ENCODE measurements at regions not wholly inside any gene's neighbourhood (a gene's known extent, or its start where the extent isn't known, plus 50 kb on each side); places are given as distances from the start of the nearest gene placed in this dataset.

GRCh38 chr5:2128686-2129355 lies 246.1 kb upstream of the IRX4 start:
- no peak for DNase-seq
- H3K79me2 ChIP-seq (ENCODE audit: low read length): no peaks in the 10 kb centered on the region
- no peaks in the 10 kb centered on the region; the same call in 1 of the 2 replicates for H3K27me3 ChIP-seq (replicated peaks; ENCODE audit: insufficient read depth, low read length)
- H3K9me3 ChIP-seq (replicated peaks; ENCODE audit: insufficient read depth, low read length): no peaks in the 10 kb centered on the region
- H3K4me3 ChIP-seq (ENCODE audit: low read length): no peak overlapping the region
- no peaks in the 10 kb centered on the region for H3K36me3 ChIP-seq (replicated peaks; ENCODE audit: insufficient read depth, low read length)
- H2AFZ ChIP-seq (ENCODE audit: low read length): no peak overlapping the region
- no peaks in the 10 kb centered on the region for H3F3A ChIP-seq (ENCODE audit: insufficient read depth, low read length)
- H3K9me2 ChIP-seq (replicated peaks; ENCODE audit: insufficient read depth, low read length): no peaks in the 10 kb centered on the region
- no peaks in the 10 kb centered on the region for H3K4me1 ChIP-seq (ENCODE audit: low read length)
- H3K9ac ChIP-seq (ENCODE audit: low read length): no peak overlapping the region
- H3K4me2 ChIP-seq (ENCODE audit: low read depth, low read length): no peak overlapping the region
- H3K27ac ChIP-seq (ENCODE audit: low read length): no peak overlapping the region
- TF ChIP-seq EZH2phosphoT487 (IDR thresholded peaks at IDR 0.05; ENCODE audit: low read length): no peak
- TF ChIP-seq EZH2 (optimal IDR thresholded peaks at IDR 0.05; ENCODE audit: low read depth, low read length): no peak
- TF ChIP-seq, protein P1, sequence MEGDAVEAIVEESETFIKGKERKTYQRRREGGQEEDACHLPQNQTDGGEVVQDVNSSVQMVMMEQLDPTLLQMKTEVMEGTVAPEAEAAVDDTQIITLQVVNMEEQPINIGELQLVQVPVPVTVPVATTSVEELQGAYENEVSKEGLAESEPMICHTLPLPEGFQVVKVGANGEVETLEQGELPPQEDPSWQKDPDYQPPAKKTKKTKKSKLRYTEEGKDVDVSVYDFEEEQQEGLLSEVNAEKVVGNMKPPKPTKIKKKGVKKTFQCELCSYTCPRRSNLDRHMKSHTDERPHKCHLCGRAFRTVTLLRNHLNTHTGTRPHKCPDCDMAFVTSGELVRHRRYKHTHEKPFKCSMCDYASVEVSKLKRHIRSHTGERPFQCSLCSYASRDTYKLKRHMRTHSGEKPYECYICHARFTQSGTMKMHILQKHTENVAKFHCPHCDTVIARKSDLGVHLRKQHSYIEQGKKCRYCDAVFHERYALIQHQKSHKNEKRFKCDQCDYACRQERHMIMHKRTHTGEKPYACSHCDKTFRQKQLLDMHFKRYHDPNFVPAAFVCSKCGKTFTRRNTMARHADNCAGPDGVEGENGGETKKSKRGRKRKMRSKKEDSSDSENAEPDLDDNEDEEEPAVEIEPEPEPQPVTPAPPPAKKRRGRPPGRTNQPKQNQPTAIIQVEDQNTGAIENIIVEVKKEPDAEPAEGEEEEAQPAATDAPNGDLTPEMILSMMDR (IDR thresholded peaks at IDR 0.05; ENCODE audit: low read length): no peak
- H4K20me1 ChIP-seq (ENCODE audit: insufficient read depth, low read length): no peaks in the 10 kb centered on the region

DNA sequence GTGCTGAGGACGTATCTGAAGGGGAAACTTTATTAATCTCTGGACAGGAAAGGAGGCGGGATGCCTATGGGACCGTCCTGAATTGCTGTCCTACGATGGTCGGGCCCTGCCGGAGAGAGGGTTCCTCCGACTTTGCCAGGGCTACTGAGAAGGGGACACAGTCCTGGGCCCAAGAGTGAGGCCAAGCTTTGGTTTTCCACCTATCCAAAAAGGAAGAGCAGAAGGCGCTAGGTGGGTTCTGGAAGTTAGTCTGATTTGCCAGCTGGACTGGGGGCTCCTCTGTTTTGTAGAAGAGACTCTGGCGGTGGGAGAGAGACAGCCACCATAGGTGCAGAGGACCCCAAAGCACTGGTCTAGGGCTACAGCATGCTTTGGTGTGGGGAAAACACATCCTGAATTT lies 243.8 kb upstream of the IRX4 start:
- H3K79me2 ChIP-seq (ENCODE audit: low read length): no peaks in the 10 kb centered on the region
- no peaks in the 10 kb centered on the region for H3F3A ChIP-seq (ENCODE audit: insufficient read depth, low read length)
- no peak overlapping the region for H2AFZ ChIP-seq (ENCODE audit: low read length)
- H3K4me1 ChIP-seq (ENCODE audit: low read length): no peaks in the 10 kb centered on the region
- no peaks in the 10 kb centered on the region for H3K36me3 ChIP-seq (replicated peaks; ENCODE audit: insufficient read depth, low read length)
- no peak overlapping the region for H3K27ac ChIP-seq (ENCODE audit: low read length)
- H3K9me3 ChIP-seq (replicated peaks; ENCODE audit: insufficient read depth, low read length): no peaks in the 10 kb centered on the region
- no peak overlapping the region for H3K4me3 ChIP-seq (ENCODE audit: low read length)
- no peak for TF ChIP-seq EZH2 (optimal IDR thresholded peaks at IDR 0.05; ENCODE audit: low read depth, low read length)
- TF ChIP-seq, protein P1 (IDR thresholded peaks at IDR 0.05; ENCODE audit: low read length): no peak
- no peak overlapping the region for H3K9ac ChIP-seq (ENCODE audit: low read length)
- H4K20me1 ChIP-seq (ENCODE audit: insufficient read depth, low read length): no peaks in the 10 kb centered on the region
- H3K4me2 ChIP-seq (ENCODE audit: low read depth, low read length): no peak overlapping the region
- H3K9me2 ChIP-seq (replicated peaks; ENCODE audit: insufficient read depth, low read length): no peaks in the 10 kb centered on the region
- no peak for DNase-seq
- H3K27me3 ChIP-seq (replicated peaks; ENCODE audit: insufficient read depth, low read length): no peaks in the 10 kb centered on the region; the same call in 1 of the 2 replicates

DNA sequence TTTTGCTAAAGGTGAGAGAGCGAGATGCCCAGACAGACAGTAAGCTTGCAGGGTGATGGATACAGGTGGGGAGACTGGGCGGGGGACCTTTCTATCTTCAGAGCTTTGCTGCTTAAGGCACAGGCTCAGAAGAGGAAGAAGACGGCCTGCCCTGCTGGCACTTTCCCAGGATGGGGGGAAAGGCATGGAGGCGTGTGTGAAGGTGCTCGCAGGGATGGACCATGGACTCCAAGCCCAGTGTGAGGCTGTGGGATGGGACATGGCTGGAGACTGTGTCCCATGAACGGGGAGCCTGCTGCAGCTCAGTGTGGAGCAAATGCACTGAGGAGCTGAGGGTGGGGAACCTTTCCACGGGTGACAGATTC lies 243.2 kb upstream of the IRX4 start:
- Histone ChIP-seq H3K9ac (ENCODE audit: low read length) (no peak overlapping the region), H3K4me1 (ENCODE audit: low read length) (no peaks in the 10 kb centered on the region), H3K9me2 (replicated peaks; ENCODE audit: insufficient read depth, low read length) (no peaks in the 10 kb centered on the region), H3K9me3 (replicated peaks; ENCODE audit: insufficient read depth, low read length) (no peaks in the 10 kb centered on the region), H3K79me2 (ENCODE audit: low read length) (no peaks in the 10 kb centered on the region), H2AFZ (ENCODE audit: low read length) (no peak overlapping the region), H3K4me3 (ENCODE audit: low read length) (no peak overlapping the region), H3K4me2 (ENCODE audit: low read depth, low read length) (no peak overlapping the region), H3K27me3 (replicated peaks; ENCODE audit: insufficient read depth, low read length) (no peaks in the 10 kb centered on the region; the same call in 1 of the 2 replicates), H3F3A (ENCODE audit: insufficient read depth, low read length) (no peaks in the 10 kb centered on the region), H3K27ac (ENCODE audit: low read length) (no peak overlapping the region), H3K36me3 (replicated peaks; ENCODE audit: insufficient read depth, low read length) (no peaks in the 10 kb centered on the region), H4K20me1 (ENCODE audit: insufficient read depth, low read length) (no peaks in the 10 kb centered on the region)
- DNase-seq: no peak
- TF ChIP-seq, protein P1 (IDR thresholded peaks at IDR 0.05; ENCODE audit: low read length): no peak
- no peak for TF ChIP-seq EZH2 (optimal IDR thresholded peaks at IDR 0.05; ENCODE audit: low read depth, low read length)
- TF ChIP-seq EZH2phosphoT487 (IDR thresholded peaks at IDR 0.05; ENCODE audit: low read length): no peak
